Astrocyte of the spinal cord (primary cell): ENCODE measurements at regions not wholly inside any gene's neighbourhood (a gene's known extent, or its start where the extent isn't known, plus 50 kb on each side); places are given as distances from the start of the nearest gene placed in this dataset.
A peak's percentile ranks its signal among the peaks of the same experiment; 100 is the strongest.

Experiments
- DNase-seq: peaks from one replicate; pipeline ENCODE4 v3.0.0; 2011; ENCODE audit warnings: low read depth, low spot score
- H3K4me3 ChIP-seq: 2 replicates; pipeline ENCODE4 v1.5.1; 2011; ENCODE audit warnings: low read depth, mild to moderate bottlenecking, low read length, moderate library complexity
- in situ Hi-C: cut with HindIII; loops from 2 replicates; pipeline ENCODE4 v1.10.0; 2017; ENCODE audit warnings: low sequenced_read_pairs
- TF ChIP-seq, protein P1 (sequence below): IDR thresholded peaks from 2 replicates; pipeline ENCODE4 v1.5.1; 2012; ENCODE audit warnings: low read depth, mild to moderate bottlenecking, low read length, inconsistent platforms

GRCh38 chr12:88351146-88351545 is 209.0 kb downstream of the TMTC3 start:
- TF ChIP-seq, protein P1, sequence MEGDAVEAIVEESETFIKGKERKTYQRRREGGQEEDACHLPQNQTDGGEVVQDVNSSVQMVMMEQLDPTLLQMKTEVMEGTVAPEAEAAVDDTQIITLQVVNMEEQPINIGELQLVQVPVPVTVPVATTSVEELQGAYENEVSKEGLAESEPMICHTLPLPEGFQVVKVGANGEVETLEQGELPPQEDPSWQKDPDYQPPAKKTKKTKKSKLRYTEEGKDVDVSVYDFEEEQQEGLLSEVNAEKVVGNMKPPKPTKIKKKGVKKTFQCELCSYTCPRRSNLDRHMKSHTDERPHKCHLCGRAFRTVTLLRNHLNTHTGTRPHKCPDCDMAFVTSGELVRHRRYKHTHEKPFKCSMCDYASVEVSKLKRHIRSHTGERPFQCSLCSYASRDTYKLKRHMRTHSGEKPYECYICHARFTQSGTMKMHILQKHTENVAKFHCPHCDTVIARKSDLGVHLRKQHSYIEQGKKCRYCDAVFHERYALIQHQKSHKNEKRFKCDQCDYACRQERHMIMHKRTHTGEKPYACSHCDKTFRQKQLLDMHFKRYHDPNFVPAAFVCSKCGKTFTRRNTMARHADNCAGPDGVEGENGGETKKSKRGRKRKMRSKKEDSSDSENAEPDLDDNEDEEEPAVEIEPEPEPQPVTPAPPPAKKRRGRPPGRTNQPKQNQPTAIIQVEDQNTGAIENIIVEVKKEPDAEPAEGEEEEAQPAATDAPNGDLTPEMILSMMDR: no peak
- in situ Hi-C loops: no loop called here
- no peak for DNase-seq
- H3K4me3 ChIP-seq: no peak overlapping the region

DNA sequence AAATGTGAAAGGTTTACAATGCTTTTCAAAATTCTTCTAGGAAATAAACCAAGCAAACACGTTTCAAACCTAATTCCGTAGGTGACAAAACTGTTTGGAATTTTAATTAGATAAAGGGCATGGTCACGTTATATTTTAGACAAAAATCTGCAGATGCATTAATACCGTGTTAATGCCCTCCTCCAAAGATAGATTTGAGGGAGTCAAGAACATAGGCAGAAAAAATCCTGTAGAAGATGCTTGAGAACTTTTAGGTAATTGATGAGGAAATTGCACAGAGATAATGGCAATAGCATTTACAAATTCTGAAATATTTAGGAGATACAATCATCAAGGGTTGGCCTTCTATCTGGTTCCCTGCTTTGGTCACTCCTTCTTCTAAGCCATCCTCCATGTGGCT is 212.6 kb downstream of the TMTC3 start:
- TF ChIP-seq, protein P1: no peak
- in situ Hi-C loops: no loop called here
- no peak for DNase-seq
- H3K4me3 ChIP-seq: no peak overlapping the region

DNA sequence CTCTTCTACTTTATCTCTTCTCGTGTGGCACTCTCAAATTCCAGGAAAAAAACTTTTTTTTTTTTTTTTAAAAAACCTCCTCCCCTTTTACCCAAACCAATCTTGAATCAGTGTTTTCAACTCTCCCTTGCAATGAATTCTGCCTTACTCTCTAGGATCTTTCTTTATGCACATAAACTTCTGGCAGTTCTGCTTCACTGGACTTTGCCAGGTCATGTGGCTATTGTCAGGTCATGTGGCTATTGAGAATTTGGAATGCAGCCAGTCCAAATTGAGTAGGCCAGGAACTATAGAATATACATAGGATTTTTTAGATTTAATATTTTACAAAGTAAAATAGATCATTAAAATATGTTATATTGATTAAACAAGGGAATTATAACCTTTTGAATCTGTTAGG is 218.2 kb downstream of the TMTC3 start:
- H3K4me3 ChIP-seq: no peak overlapping the region

GRCh38 chr12:88361493-88361892 is 218.8 kb downstream of the KITLG start:
- in situ Hi-C loops: no loop called here
- no peak for DNase-seq
- TF ChIP-seq, protein P1: no peak
- H3K4me3 ChIP-seq: no peak overlapping the region

More for the DNA sequence above, 218.2 kb downstream of the TMTC3 start:
- no peak for DNase-seq
- in situ Hi-C loops: no loop called here
- TF ChIP-seq, protein P1: no peak

DNA sequence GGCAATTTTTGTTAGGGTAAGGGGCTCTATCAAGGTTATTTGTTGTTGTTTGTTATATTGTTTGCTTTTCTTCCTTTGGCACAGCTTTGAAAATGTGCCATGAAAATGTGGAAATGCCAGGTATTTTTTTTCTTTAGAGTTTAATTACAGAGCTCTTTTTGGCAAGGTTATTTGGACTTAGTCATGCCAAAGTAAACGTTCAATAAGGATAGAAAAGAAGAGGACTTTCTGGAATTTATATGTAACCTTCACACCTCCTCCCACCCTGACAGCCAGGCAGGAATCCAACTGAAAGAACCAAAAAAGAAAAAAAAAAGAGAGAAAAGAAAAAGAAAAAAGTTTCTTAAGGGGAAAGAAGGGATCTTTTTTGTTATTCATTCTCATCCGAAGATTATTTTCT is 217.8 kb downstream of the KITLG start:
- TF ChIP-seq, protein P1: no peak
- no peak overlapping the region for H3K4me3 ChIP-seq
- DNase-seq: peak; percentile 28
- in situ Hi-C loops: no loop called here

DNA sequence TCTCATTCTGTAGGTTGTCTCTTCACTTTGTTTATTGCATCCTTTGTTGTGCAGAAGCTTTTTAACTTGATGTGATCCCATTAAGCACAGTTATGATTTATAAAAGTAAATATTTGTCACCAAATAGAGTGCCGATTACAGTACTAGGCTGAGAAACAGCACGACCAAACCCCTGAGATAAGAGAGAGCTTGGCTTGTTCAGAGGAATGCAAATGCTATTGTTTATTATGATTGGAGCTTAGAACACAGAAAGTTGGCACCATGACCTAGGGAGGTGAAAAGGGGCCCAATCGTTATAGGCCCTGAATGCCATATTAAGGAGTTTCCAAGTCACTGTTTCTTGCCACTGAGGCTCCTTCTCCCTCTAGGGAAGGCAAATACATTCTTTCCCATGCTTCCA is 214.9 kb downstream of the KITLG start:
- DNase-seq: no peak
- H3K4me3 ChIP-seq: no peak overlapping the region
- TF ChIP-seq, protein P1: no peak
- in situ Hi-C loops: no loop called here

GRCh38 chr12:88366101-88366500 is 214.2 kb downstream of the KITLG start:
- TF ChIP-seq, protein P1: no peak
- no peak overlapping the region for H3K4me3 ChIP-seq
- in situ Hi-C loops: no loop called here
- DNase-seq: no peak
